ENCODE measurements at regions not wholly inside any gene's neighbourhood (a gene's known extent, or its start where the extent isn't known, plus 50 kb on each side); places are given as distances from the start of the nearest gene placed in this dataset.

DNA sequence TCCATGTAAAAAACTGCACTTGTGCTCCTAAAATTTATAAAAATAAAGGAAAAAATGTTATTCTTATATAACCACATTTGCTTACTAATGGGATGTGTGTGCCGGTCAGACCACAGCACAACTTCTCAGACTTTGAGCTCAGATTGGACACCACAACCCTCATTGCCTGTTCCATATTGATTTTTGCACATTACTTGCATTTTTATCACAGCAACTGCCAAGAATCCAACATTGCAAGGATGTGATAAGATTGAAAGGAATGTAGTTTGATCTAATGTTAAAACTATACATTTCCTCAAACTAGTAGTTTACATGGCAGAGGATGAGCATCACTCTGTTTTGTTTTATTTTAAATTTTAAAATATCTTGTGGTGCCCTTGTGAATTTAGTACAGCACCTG is 227.8 kb downstream of the KDR start:
- TF ChIP-seq CTCF (IDR thresholded peaks at IDR 0.05), result no peak
- Histone ChIP-seq H3K4me3 (no peak overlapping the region), H3K27me3 (no peaks in the 10 kb centered on the region), H3K27ac (no peak overlapping the region), H3K36me3 (no peaks in the 10 kb centered on the region), H3K4me1 (no peaks in the 10 kb centered on the region), H3K9me3 (no peaks in the 10 kb centered on the region), H3K9ac (ENCODE audit: low read depth in 2 of 2, low read length in 2 of 2) (no peak overlapping the region)
- no peak for DNase-seq
- intact Hi-C loops (cut with DNase I), result no loop called here

DNA sequence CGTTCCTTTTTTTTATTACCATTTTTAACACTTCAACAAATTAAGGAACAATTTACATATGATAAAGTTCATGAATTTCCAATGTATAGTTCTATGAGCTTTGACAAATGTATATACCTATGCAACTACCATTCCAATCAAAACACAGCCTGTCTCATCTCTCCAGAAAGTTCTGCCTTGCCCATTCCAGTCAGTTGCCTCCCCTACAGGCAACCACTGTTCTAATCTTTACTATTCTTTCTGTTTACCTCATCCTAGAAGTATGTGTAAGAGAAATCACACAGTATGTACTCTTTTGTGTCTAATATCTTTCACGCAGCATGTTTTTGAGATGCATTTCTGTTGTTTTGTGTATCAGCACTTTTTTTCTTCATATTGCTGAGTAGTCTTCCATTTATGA is 224.9 kb downstream of the KIT start:
- Histone ChIP-seq H3K27me3 (no peaks in the 10 kb centered on the region), H3K4me3 (no peak overlapping the region), H3K36me3 (no peaks in the 10 kb centered on the region), H3K9me3 (no peaks in the 10 kb centered on the region), H3K4me1 (no peaks in the 10 kb centered on the region), H3K27ac (no peak overlapping the region), H3K9ac (ENCODE audit: low read depth in 2 of 2, low read length in 2 of 2) (no peak overlapping the region)
- no peak for TF ChIP-seq CTCF (IDR thresholded peaks at IDR 0.05)
- intact Hi-C loops (cut with DNase I), result no loop called here
- no peak for DNase-seq

GRCh38 chr4:54879576-54879975 is 221.8 kb downstream of the KIT start:
- intact Hi-C loops (cut with DNase I), result no loop called here
- Histone ChIP-seq H3K4me3 (no peak overlapping the region), H3K9ac (ENCODE audit: low read depth in 2 of 2, low read length in 2 of 2) (no peak overlapping the region), H3K27me3 (no peaks in the 10 kb centered on the region), H3K4me1 (no peaks in the 10 kb centered on the region), H3K36me3 (no peaks in the 10 kb centered on the region), H3K9me3 (no peaks in the 10 kb centered on the region), H3K27ac (no peak overlapping the region)
- TF ChIP-seq CTCF (IDR thresholded peaks at IDR 0.05), result no peak
- DNase-seq, result no peak

DNA sequence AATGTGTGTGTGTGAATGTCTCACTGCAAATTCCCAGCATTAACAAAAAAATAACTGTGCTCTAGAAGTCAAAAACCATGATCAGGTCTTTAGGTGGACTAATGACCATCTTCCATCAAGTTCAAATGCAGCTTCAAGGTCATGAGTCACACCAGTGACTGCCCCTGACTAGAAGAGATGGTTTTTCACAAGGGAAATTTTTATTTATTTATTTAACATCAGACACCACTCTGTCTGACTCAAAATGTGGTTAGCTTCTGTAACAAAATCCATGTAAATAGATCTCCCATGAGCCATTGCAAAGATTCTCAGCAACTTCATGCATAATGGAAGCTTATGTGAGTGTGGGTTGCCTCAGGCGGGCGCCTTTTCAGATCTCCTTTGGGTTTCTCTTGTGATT is 219.2 kb downstream of the KIT start:
- H3K27ac ChIP-seq, result no peak overlapping the region
- no peaks in the 10 kb centered on the region for H3K4me1 ChIP-seq
- no peak for DNase-seq
- no peaks in the 10 kb centered on the region for H3K27me3 ChIP-seq
- intact Hi-C loops (cut with DNase I), result no loop called here
- no peaks in the 10 kb centered on the region for H3K9me3 ChIP-seq
- H3K9ac ChIP-seq (ENCODE audit: low read depth in 2 of 2, low read length in 2 of 2), result no peak overlapping the region
- H3K36me3 ChIP-seq, result no peaks in the 10 kb centered on the region
- no peak for TF ChIP-seq CTCF (IDR thresholded peaks at IDR 0.05)
- H3K4me3 ChIP-seq, result no peak overlapping the region

GRCh38 chr4:54872261-54872660 is 214.5 kb downstream of the KIT start:
- H3K9me3 ChIP-seq, result no peaks in the 10 kb centered on the region
- no peak overlapping the region for H3K9ac ChIP-seq (ENCODE audit: low read depth in 2 of 2, low read length in 2 of 2)
- no peak overlapping the region for H3K4me3 ChIP-seq
- H3K27ac ChIP-seq, result no peak overlapping the region
- intact Hi-C loops (cut with DNase I), result no loop called here
- H3K4me1 ChIP-seq, result no peaks in the 10 kb centered on the region
- DNase-seq, result no peak
- H3K27me3 ChIP-seq, result no peaks in the 10 kb centered on the region
- H3K36me3 ChIP-seq, result no peaks in the 10 kb centered on the region
- no peak for TF ChIP-seq CTCF (IDR thresholded peaks at IDR 0.05)
